ENCODE measurements at regions not wholly inside any gene's neighbourhood (a gene's known extent, or its start where the extent isn't known, plus 50 kb on each side); places are given as distances from the start of the nearest gene placed in this dataset.

GRCh38 chr5:77850536-77851175 is 74.5 kb upstream of the TBCA start:
- H3K27ac ChIP-seq = peak overlapping the region in 2 of 5 donors; percentile 19 to 67
- intact Hi-C loops (cut with DNase I) = no loop called here
- H3K9me3 ChIP-seq (replicated peaks in 1 of 3) = no peaks in the 10 kb centered on the region
- 78 to 84% (median 78%) methylated on average over 28 to 30 of the region's 30 CpGs for WGBS, 4 donors
- DNase-seq = no peak
- TF ChIP-seq CTCF (IDR thresholded peaks at IDR 0.05) (no peak), POLR2A (IDR thresholded peaks at IDR 0.05) (no peak)
- H3K36me3 ChIP-seq (replicated peaks in 1 of 2) = no peaks in the 10 kb centered on the region
- H3K27me3 ChIP-seq = no peaks in the 10 kb centered on the region
- peak overlapping the region in 2 of 4 donors; percentile 45 to 85 for H3K4me3 ChIP-seq
- peaks cover 4% of the 10 kb centered on the region in 2 donors for H3K4me1 ChIP-seq (replicated peaks in 1 of 2)

- no peaks in the 10 kb centered on the region for H3K9me3 ChIP-seq (replicated peaks in 1 of 3)
- 90 to 99% (median 95%) methylated on average over 6 of the region's 6 CpGs for WGBS, 4 donors
- no peak overlapping the region for H3K27ac ChIP-seq
- no peaks in the 10 kb centered on the region for H3K36me3 ChIP-seq (replicated peaks in 1 of 2)
- intact Hi-C loops (cut with DNase I) = loop anchor here in 1 of 2 donors (10.0 kb wide), 1 partner anchor 215 kb away; the partner anchor contains the start of gene OTP
- peaks cover 4 to 9% of the 10 kb centered on the region in 2 donors for H3K4me1 ChIP-seq (replicated peaks in 1 of 2)
- no peak for TF ChIP-seq CTCF (IDR thresholded peaks at IDR 0.05)
- no peak for TF ChIP-seq POLR2A (IDR thresholded peaks at IDR 0.05)
- no peak for DNase-seq
- H3K4me3 ChIP-seq = no peak overlapping the region
- H3K27me3 ChIP-seq = no peaks in the 10 kb centered on the region
Measured at GRCh38 chr5:77849308-77849900, 73.3 kb upstream of the TBCA start.

- H3K27ac ChIP-seq = no peak overlapping the region
- TF ChIP-seq POLR2A (IDR thresholded peaks at IDR 0.05) = no peak
- TF ChIP-seq CTCF (IDR thresholded peaks at IDR 0.05) = no peak
- no peaks in the 10 kb centered on the region for H3K36me3 ChIP-seq (replicated peaks in 1 of 2)
- intact Hi-C loops (cut with DNase I) = loop anchor here in 1 of 2 donors (10.0 kb wide), 1 partner anchor 213 kb away; the partner anchor contains the start of gene OTP
- WGBS, 4 donors = 88 to 90% (median 89%) methylated on average over 7 of the region's 7 CpGs
- H3K9me3 ChIP-seq (replicated peaks in 1 of 3) = no peaks in the 10 kb centered on the region
- H3K4me3 ChIP-seq = no peak overlapping the region
- peaks cover 4 to 9% of the 10 kb centered on the region in 2 donors for H3K4me1 ChIP-seq (replicated peaks in 1 of 2)
- H3K27me3 ChIP-seq = no peaks in the 10 kb centered on the region
- no peak for DNase-seq
Measured at GRCh38 chr5:77847814-77848290, 71.7 kb upstream of the TBCA start.

- 82 to 92% (median 84%) methylated on average over 8 to 9 of the region's 9 CpGs for WGBS, 4 donors
- H3K27ac ChIP-seq = no peak overlapping the region
- H3K9me3 ChIP-seq (replicated peaks in 1 of 3) = no peaks in the 10 kb centered on the region
- H3K36me3 ChIP-seq (replicated peaks in 1 of 2) = no peaks in the 10 kb centered on the region
- DNase-seq = no peak
- intact Hi-C loops (cut with DNase I) = loop anchor here in 1 of 2 donors (10.0 kb wide), 1 partner anchor 212 kb away; the partner anchor contains the start of gene OTP
- H3K4me3 ChIP-seq = no peak overlapping the region
- H3K4me1 ChIP-seq (replicated peaks in 1 of 2) = peaks cover 4 to 6% of the 10 kb centered on the region in 2 donors
- H3K27me3 ChIP-seq = no peaks in the 10 kb centered on the region
- no peak for TF ChIP-seq POLR2A (IDR thresholded peaks at IDR 0.05)
- no peak for TF ChIP-seq CTCF (IDR thresholded peaks at IDR 0.05)
Measured at GRCh38 chr5:77847129-77847460, 71.0 kb upstream of the TBCA start.

All from adrenal gland (tissue), 9 donors.